NCI-H460 (cell line): ENCODE measurements at regions not wholly inside any gene's neighbourhood (a gene's known extent, or its start where the extent isn't known, plus 50 kb on each side); places are given as distances from the start of the nearest gene placed in this dataset.

Source experiments
- DNase-seq: peaks from one replicate; pipeline ENCODE4 v3.0.0-alpha.2; 2016; ENCODE audit warnings: low read depth; ENCODE audit errors: extremely low read depth

DNA sequence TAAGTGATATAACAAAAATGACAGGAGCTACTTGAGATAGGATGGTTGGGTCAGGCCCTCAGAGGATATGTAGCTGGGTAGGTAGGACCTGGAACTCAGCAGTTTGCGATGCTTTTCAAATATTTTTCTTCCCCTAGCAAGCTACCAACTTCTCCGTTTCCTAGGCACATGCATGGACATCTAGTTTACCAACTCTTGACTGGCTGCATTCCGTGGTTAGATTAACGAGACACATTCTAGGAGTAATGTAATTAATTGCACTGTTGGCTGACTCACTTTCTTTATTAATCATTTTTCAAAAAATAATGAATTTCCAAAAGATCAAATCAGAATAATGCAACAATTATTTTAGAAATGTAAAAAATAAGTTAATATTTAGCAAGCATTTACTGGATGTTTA, 95.9 kb downstream of the MACIR start:
- DNase-seq, result no peak

GRCh38 chr5:103353581-103353980, 95.0 kb downstream of the MACIR start:
- DNase-seq, result no peak

DNA sequence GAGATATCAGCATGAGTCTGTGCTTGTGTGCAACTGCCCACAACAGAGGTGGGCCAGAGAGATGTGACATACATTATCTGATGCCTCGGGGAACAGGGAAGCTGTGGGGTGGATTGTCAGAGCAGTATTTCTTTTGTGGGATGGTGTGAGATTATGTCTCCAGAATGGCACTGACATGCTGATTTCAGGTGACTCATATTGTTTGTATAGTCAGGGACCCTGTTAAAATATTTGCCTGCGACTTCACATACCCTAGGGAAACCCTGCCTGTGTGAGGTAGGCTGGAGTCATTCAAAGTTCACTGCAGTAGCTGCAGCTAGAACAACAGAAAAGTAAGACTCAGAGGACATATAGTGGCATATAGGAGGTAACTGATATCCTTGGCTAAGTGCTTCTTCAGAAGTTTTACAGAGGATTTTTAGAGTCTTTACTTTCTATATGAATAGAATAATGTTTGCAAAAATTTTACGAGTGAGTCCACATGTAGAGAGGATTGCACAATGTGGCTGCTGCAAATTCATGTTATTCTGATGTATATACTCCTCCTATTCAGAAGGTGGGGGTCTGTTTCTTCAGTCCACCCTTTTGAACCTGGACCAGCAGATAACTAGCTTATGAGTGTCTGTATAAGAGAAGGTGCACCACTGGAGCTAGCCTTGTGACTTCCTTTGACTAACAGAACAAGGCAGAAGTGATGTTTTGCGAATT, 89.3 kb downstream of the MACIR start:
- peak; percentile 47 for DNase-seq

DNA sequence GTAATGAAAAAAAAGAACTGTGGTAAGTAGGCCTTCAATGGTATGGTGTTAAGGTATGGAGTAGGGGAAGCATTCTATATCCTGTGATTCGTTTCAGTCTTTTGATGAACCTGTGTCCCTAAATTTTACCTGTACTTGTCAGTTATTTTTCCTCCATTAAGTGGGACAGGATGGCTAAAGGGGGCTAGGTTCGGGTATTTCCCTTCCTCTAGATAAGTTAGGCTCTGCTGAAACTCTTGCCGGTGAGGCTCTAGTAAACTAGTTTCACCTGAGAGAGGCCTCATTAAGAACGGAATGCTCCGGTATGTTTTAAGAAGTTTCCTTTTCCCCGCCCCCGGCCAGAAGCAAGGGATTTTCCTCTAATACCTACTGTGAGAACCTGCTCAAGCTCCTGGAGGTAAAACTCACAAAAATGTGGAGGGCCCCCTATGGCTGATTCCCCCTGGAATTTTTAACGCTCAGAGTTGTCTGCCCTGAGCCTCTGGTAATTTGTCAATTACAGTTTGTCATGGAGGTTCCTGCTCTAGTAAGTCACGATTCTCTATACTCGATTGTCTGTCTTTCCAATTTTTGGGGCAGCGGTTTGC, 87.7 kb downstream of the MACIR start:
- DNase-seq, result no peak

GRCh38 chr5:103345461-103345860, 86.9 kb downstream of the MACIR start:
- DNase-seq, result no peak

GRCh38 chr5:103340717-103341388, 82.3 kb downstream of the MACIR start:
- DNase-seq, result no peak

DNA sequence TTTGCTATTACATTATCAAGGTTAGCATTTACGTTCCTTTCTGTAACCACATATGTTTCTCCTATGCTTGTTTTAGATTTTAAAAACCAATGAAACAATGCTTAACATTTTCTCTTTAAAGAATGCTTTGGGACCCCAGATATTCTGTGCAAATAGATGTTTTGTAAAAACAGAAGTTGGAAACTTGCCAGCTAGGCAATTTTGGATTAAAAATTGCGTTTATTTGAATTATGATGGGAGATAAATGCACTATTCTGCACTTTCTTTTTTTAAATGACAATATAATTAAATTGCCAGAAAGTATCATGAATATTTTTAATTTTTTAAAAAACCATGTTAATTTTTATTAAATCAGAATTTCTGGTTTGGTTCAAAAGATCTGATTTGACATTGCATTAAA, 81.6 kb downstream of the MACIR start:
- DNase-seq, result no peak

- no peak for DNase-seq
Measured at GRCh38 chr5:103336941-103337340, 78.4 kb downstream of the MACIR start.

DNA sequence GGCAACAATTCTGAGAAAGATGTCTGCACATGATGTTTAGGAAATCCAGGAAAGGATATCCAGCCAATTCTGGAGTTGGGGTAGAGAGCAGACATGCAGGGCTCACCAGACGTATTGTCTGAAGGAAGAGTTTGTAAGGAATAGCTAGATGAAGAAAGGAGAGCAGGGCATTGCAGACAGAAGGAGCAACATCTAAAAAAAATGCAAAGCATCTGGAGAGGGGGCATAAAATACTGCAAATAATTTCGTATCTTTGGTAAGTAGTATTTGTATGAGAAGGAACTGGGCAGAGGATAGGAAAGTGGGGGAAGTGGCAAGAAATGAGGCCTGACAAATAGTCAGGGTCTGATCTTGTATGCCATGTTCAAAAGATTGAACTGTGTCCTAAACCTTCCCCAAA, 74.8 kb downstream of the MACIR start:
- DNase-seq, result no peak

- DNase-seq, result no peak
Measured at GRCh38 chr5:103330875-103331274, 72.3 kb downstream of the MACIR start.
